Parathyroid adenoma (tissue), 2 donors: ENCODE measurements at regions not wholly inside any gene's neighbourhood (a gene's known extent, or its start where the extent isn't known, plus 50 kb on each side); places are given as distances from the start of the nearest gene placed in this dataset.

Experiments
- H2AFZ ChIP-seq: fragments of 300-600 bp; sonication (generic); one replicate; pipeline ENCODE4 v1.7.0; 2017; ENCODE audit warnings: antibody characterized with exemption, mild to moderate bottlenecking
- H3K27ac ChIP-seq: fragments of 300-600 bp; sonication (generic); one replicate; pipeline ENCODE4 v1.7.0; 2017
- H3K27me3 ChIP-seq: fragments of 300-600 bp; sonication (generic); one replicate; pipeline ENCODE4 v1.7.0; 2017; ENCODE audit warnings: low read length; ENCODE audit not compliant: control insufficient read depth, insufficient read depth
- H3K36me3 ChIP-seq: fragments of 300-600 bp; sonication (generic); one replicate; pipeline ENCODE4 v1.7.0; 2017; ENCODE audit warnings: low read length; ENCODE audit not compliant: control insufficient read depth, insufficient read depth
- H3K4me1 ChIP-seq: fragments of 300-600 bp; sonication (generic); one replicate; pipeline ENCODE4 v1.7.0; 2017; ENCODE audit warnings: control low read depth
- H3K4me2 ChIP-seq: fragments of 300-600 bp; sonication (generic); one replicate; pipeline ENCODE4 v1.7.0; 2017; ENCODE audit warnings: low read length
- H3K4me3 ChIP-seq: fragments of 300-600 bp; sonication (generic); one replicate; pipeline ENCODE4 v1.7.0; 2017; ENCODE audit warnings: low read depth, low read length
- H3K79me2 ChIP-seq: fragments of 300-600 bp; sonication (generic); one replicate; pipeline ENCODE4 v1.7.0; 2017; ENCODE audit warnings: control low read depth
- H3K9ac ChIP-seq: fragments of 300-600 bp; sonication (generic); one replicate; pipeline ENCODE4 v1.7.0; 2017; ENCODE audit warnings: mild to moderate bottlenecking
- H3K9me3 ChIP-seq: fragments of 300-600 bp; sonication (generic); one replicate; pipeline ENCODE4 v1.7.0; 2017; ENCODE audit warnings: low read length; ENCODE audit not compliant: control insufficient read depth
- CTCF ChIP-seq: fragments of 300-600 bp; sonication (generic); IDR thresholded peaks from one replicate; pipeline ENCODE4 v1.7.0; 2017; ENCODE audit warnings: antibody characterized with exemption, mild to moderate bottlenecking
- donor health status: primary hyperparathyroidism.

- Histone ChIP-seq H3K9me3 (no peaks in the 10 kb centered on the region), H3K27me3 (no peaks in the 10 kb centered on the region), H2AFZ (no peak overlapping the region), H3K36me3 (no peaks in the 10 kb centered on the region), H3K4me2 (no peak overlapping the region), H3K27ac (no peak overlapping the region), H3K4me3 (no peak overlapping the region), H3K4me1 (no peaks in the 10 kb centered on the region), H3K9ac (no peak overlapping the region), H3K79me2 (no peaks in the 10 kb centered on the region)
- no peak for TF ChIP-seq CTCF
Measured at GRCh38 chr14:55801121-55801520, 221.1 kb downstream of the KTN1 start.

DNA sequence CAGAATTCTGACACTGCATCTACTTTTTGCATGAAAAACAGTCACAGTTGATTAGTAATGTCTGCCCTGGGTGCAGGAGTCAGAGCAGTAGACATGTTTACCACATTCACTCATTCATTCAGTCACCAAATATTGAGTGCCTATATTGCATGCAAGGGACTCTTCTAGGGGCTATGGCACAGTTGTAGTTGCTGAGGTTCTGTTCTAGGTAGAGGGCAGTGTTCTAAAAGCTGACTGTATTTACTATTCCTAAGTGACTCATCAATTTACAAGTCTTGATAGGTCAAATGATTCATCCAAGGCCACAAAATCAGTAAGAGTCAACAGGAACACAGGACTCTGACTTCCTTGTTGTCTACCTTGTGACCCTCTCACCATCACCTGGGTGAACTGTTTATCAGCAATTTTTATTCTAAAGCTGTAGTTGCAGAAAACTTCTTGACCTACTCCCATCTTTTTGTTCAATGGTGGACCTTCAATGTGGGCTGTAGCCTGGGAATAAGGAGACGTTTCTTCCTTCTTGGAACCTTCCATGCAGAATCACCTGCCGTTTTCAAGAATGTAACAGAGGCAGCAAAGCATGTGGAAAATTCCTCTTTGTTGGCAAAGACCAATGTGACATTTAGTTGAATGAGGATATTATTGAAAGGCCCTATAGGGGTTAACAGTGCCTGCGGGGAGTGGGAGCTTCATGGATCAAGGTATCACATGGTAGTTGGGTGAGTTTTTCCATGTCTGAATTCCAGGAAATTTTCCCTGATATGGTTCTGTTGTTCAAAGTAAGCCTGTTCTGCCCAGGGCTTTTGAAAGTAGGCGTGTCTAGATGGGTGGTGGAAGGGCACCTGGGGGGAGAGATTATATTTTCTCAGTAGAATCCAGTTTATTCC lies 223.2 kb downstream of the KTN1 start:
- H2AFZ ChIP-seq, result no peak overlapping the region
- H3K27ac ChIP-seq, result no peak overlapping the region
- no peak overlapping the region for H3K9ac ChIP-seq
- H3K4me2 ChIP-seq, result no peak overlapping the region
- TF ChIP-seq CTCF, result no peak
- H3K4me3 ChIP-seq, result no peak overlapping the region
- H3K4me1 ChIP-seq, result peaks cover 11% of the 10 kb centered on the region
- no peaks in the 10 kb centered on the region for H3K36me3 ChIP-seq
- H3K9me3 ChIP-seq, result no peaks in the 10 kb centered on the region
- H3K27me3 ChIP-seq, result no peaks in the 10 kb centered on the region
- no peaks in the 10 kb centered on the region for H3K79me2 ChIP-seq

DNA sequence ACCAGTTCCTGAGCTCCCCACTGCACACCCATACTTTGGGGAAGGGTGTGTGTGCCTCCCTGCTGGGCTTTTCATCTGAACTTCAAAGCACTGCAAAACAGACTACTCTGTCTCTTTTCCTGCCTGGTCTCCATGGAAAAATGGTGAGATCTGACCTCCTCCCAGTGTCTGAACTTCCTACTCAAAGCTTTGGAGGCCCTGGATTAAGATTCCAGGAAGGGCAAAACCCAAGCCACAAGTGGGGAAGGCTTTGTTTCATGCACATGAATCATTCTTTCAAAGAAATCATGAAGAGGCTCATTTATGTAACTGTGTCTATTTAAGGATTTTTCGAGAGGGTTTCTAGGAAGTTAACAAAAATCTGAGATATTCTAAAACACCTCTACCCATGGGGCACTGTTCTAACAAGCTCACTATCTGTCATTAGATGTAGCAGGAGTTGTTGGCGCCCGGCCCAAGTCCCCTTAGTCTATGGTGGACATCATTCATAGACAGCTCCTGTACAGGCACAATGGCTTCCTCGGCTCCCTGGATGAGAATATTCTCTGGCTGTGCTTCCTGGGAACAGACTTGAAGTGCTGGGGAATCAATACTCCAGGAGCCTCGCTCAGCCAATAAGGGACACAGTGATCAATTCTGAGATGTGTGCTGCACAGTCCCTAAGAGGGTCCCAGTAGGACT lies 224.0 kb downstream of the KTN1 start:
- Histone ChIP-seq H3K79me2 (no peaks in the 10 kb centered on the region), H3K27me3 (no peaks in the 10 kb centered on the region), H3K27ac (no peak overlapping the region), H2AFZ (no peak overlapping the region), H3K4me1 (peaks cover 11% of the 10 kb centered on the region), H3K36me3 (no peaks in the 10 kb centered on the region), H3K4me2 (no peak overlapping the region), H3K9me3 (no peaks in the 10 kb centered on the region), H3K4me3 (no peak overlapping the region), H3K9ac (no peak overlapping the region)
- no peak for TF ChIP-seq CTCF

- Histone ChIP-seq H3K27me3 (no peaks in the 10 kb centered on the region), H3K9me3 (no peaks in the 10 kb centered on the region), H3K9ac (no peak overlapping the region), H3K36me3 (no peaks in the 10 kb centered on the region), H3K4me1 (peaks cover 11% of the 10 kb centered on the region), H3K4me2 (no peak overlapping the region), H3K27ac (no peak overlapping the region), H3K4me3 (no peak overlapping the region), H2AFZ (no peak overlapping the region), H3K79me2 (no peaks in the 10 kb centered on the region)
- TF ChIP-seq CTCF, result no peak
Measured at GRCh38 chr14:55805250-55805649, 225.2 kb downstream of the KTN1 start.
